SKM-1 treated with dmso at 0.1 percent for 144 hours (cell line): ENCODE measurements at regions not wholly inside any gene's neighbourhood (a gene's known extent, or its start where the extent isn't known, plus 50 kb on each side); places are given as distances from the start of the nearest gene placed in this dataset.

Source experiments
- DNase-seq: peaks from one replicate; lab custom pipeline; 2025; ENCODE audit not compliant: unreplicated experiment; lab: John Stamatoyannopoulos, UW

- no peak for DNase-seq
Observed at GRCh38 chr2:239479471-239479870, 78.7 kb upstream of the HDAC4 start.

GRCh38 chr2:239477591-239477990, 76.8 kb upstream of the HDAC4 start:
- DNase-seq = no peak

- DNase-seq = no peak
Observed at GRCh38 chr2:239476757-239477585, 76.2 kb upstream of the HDAC4 start.

GRCh38 chr2:239476029-239476756, 75.4 kb upstream of the HDAC4 start:
- DNase-seq = no peak

GRCh38 chr2:239475161-239476028, 74.6 kb upstream of the HDAC4 start:
- DNase-seq = no peak

GRCh38 chr2:239473211-239473805, 72.5 kb upstream of the HDAC4 start:
- no peak for DNase-seq

- no peak for DNase-seq
Observed at GRCh38 chr2:239472235-239472775, 71.5 kb upstream of the HDAC4 start.

GRCh38 chr2:239471011-239471792, 70.4 kb upstream of the HDAC4 start:
- DNase-seq = no peak

- no peak for DNase-seq
Observed at GRCh38 chr2:239470151-239470900, 69.5 kb upstream of the HDAC4 start.

- no peak for DNase-seq
Observed at GRCh38 chr2:239469106-239469960, 68.5 kb upstream of the HDAC4 start.

GRCh38 chr2:239468491-239469105, 67.8 kb upstream of the HDAC4 start:
- DNase-seq = no peak

GRCh38 chr2:239467956-239468490, 67.2 kb upstream of the HDAC4 start:
- no peak for DNase-seq

GRCh38 chr2:239467281-239467955, 66.6 kb upstream of the HDAC4 start:
- DNase-seq = no peak

GRCh38 chr2:239466755-239467271, 66.0 kb upstream of the HDAC4 start:
- DNase-seq = no peak

- no peak for DNase-seq
Observed at GRCh38 chr2:239466061-239466754, 65.4 kb upstream of the HDAC4 start.
